Midbrain (tissue), 1 donor: ENCODE measurements at regions not wholly inside any gene's neighbourhood (a gene's known extent, or its start where the extent isn't known, plus 50 kb on each side); places are given as distances from the start of the nearest gene placed in this dataset.

Experiments
- DNase-seq: peaks from one replicate; lab custom pipeline; 2025; lab: John Stamatoyannopoulos, UW

- no peak for DNase-seq
These were observed 364.5 kb upstream of the MAD2L1 start for GRCh38 chr4:120431180-120431579.

GRCh38 chr4:120418146-120418545 is 351.5 kb upstream of the MAD2L1 start:
- DNase-seq: no peak

- DNase-seq: no peak
These were observed 349.2 kb upstream of the MAD2L1 start for GRCh38 chr4:120415896-120416295.

GRCh38 chr4:120406960-120407359 is 340.3 kb upstream of the MAD2L1 start:
- no peak for DNase-seq

GRCh38 chr4:120403296-120403695 is 336.6 kb upstream of the MAD2L1 start:
- no peak for DNase-seq

- DNase-seq: no peak
These were observed 333.8 kb upstream of the MAD2L1 start for GRCh38 chr4:120400441-120400840.

GRCh38 chr4:120399826-120400225 is 333.2 kb upstream of the MAD2L1 start:
- no peak for DNase-seq

GRCh38 chr4:120395746-120396145 is 329.1 kb upstream of the MAD2L1 start:
- DNase-seq: no peak

GRCh38 chr4:120355881-120356280 is 289.2 kb upstream of the MAD2L1 start:
- DNase-seq: no peak

- DNase-seq: no peak
These were observed 287.7 kb upstream of the MAD2L1 start for GRCh38 chr4:120354381-120354780.

- no peak for DNase-seq
These were observed 286.6 kb upstream of the MAD2L1 start for GRCh38 chr4:120353235-120353634.

- no peak for DNase-seq
These were observed 286.1 kb upstream of the MAD2L1 start for GRCh38 chr4:120352739-120353138.

- no peak for DNase-seq
These were observed 282.3 kb upstream of the MAD2L1 start for GRCh38 chr4:120348948-120349347.

GRCh38 chr4:120348521-120348920 is 281.9 kb upstream of the MAD2L1 start:
- no peak for DNase-seq

- DNase-seq: no peak
These were observed 265.1 kb upstream of the MAD2L1 start for GRCh38 chr4:120331486-120332370.

- DNase-seq: no peak
These were observed 262.7 kb upstream of the MAD2L1 start for GRCh38 chr4:120329386-120329785.

GRCh38 chr4:120327276-120327675 is 260.6 kb upstream of the MAD2L1 start:
- DNase-seq: no peak

GRCh38 chr4:120319046-120319767 is 252.6 kb upstream of the MAD2L1 start:
- no peak for DNase-seq

GRCh38 chr4:120318196-120318846 is 251.7 kb upstream of the MAD2L1 start:
- no peak for DNase-seq

- DNase-seq: no peak
These were observed 251.1 kb upstream of the MAD2L1 start for GRCh38 chr4:120317713-120318112.

GRCh38 chr4:120316416-120316815 is 249.8 kb upstream of the MAD2L1 start:
- DNase-seq: no peak

GRCh38 chr4:120314969-120315368 is 248.3 kb upstream of the MAD2L1 start:
- DNase-seq: no peak

- DNase-seq: no peak
These were observed 238.2 kb upstream of the MAD2L1 start for GRCh38 chr4:120304801-120305200.
